Thyroid gland (tissue), 4 donors: ENCODE measurements at regions not wholly inside any gene's neighbourhood (a gene's known extent, or its start where the extent isn't known, plus 50 kb on each side); places are given as distances from the start of the nearest gene placed in this dataset.

ENCODE experiments used
- CTCF ChIP-seq, 6 experiments: fragments of 200-600 bp in 3 of 6; fragments of 450-650 bp in 3 of 6; sonication (generic) in 3 of 6; IDR thresholded peaks; one replicate each; pipeline ENCODE4 v1.5.1; 2016 to 2019; ENCODE audit warnings: antibody characterized with exemption in 6 of 6, mild to moderate bottlenecking in 2 of 6, inconsistent platforms in 1 of 6, moderate library complexity in 1 of 6
- POLR2A ChIP-seq, 2 donors: fragments of 450-650 bp; IDR thresholded peaks; one replicate each; pipeline ENCODE4 v1.6.1; 2017; ENCODE audit warnings: antibody characterized with exemption in 2 of 2, mild to moderate bottlenecking in 2 of 2, moderate library complexity in 1 of 2

DNA sequence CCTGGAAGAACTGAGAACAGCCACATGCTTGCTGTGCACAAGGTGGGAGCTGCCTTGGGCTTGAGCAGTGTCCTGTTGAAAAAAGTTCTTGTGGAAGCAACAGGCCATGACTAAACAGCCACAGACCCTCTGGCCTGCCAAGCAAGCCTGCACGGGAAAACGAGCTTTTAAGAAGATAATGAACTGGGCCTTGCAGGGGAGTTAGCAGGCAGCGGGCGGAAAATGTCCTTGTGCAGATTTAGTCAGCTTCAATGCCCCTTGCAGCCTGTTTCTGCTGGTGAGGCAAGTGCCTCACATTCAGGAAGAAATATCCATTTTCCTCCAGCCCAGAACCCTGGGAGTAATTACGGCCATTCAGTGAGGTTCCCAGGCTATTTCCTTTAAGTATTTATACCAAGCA lies 126.2 kb upstream of the KLHL25 start:
- TF ChIP-seq CTCF (IDR thresholded peaks at IDR 0.05) (no peak), POLR2A (IDR thresholded peaks at IDR 0.05) (no peak)
